HepG2 (cell line): ENCODE measurements at regions not wholly inside any gene's neighbourhood (a gene's known extent, or its start where the extent isn't known, plus 50 kb on each side); places are given as distances from the start of the nearest gene placed in this dataset.

Experiments
- ATAC-seq: fragments of 200-7000 bp; cut with Tn5 transposase; 3 replicates; pipeline ENCODE4 v1.9.1; 2020; ENCODE audit warnings: mild to moderate bottlenecking, moderate library complexity
- BruUV-seq: library from RNA; stranded (reverse); fragments of 400-500 nt; replicated peaks from 2 replicates; lab custom pipeline; 2021; lab: Mats Ljungman, UMichigan
- CTCF ChIA-PET: fragments of 300-600 bp; formaldehyde crosslinking; extraction: SDS; loops from one replicate; lab custom pipeline; 2021; ENCODE audit warnings: low total read pairs, inconsistent platforms, low intra/inter-chr PET ratio; lab: Yijun Ruan, JAX
- POLR2A ChIA-PET: fragments of 350-600 bp; sonication (Branson Sonifier 250); formaldehyde crosslinking; loops from one replicate; lab custom pipeline; 2020; ENCODE audit warnings: antibody characterized with exemption, inconsistent platforms; lab: Yijun Ruan, JAX
- DNase-seq: peaks from one replicate; pipeline ENCODE4 v3.0.0-alpha.2; 2015; ENCODE audit warnings: low spot score
- FAIRE-seq: peaks from 3 replicates; lab custom pipeline; 2011; peaks lifted over from hg19 to GRCh38; lab: Jason Lieb, UNC
- H2AFZ ChIP-seq: one replicate; pipeline ENCODE4 v1.6.1; 2011; ENCODE audit warnings: low read length, inconsistent platforms
- H3K27ac ChIP-seq: fragments of 300-600 bp; 3 replicates; pipeline ENCODE4 v1.8.0; 2011; ENCODE audit warnings: mixed run types, mild to moderate bottlenecking, mixed read lengths, low read length, inconsistent platforms; ENCODE audit not compliant: insufficient read depth; ENCODE audit errors: extremely low read length
- H3K27me3 ChIP-seq, 2 experiments: fragments of 200-600 bp in 1 of 2; 2 replicates in 1 of 2; 3 replicates in 1 of 2; pipeline versions ENCODE4 v1.6.0 to v1.8.0; 2011; ENCODE audit warnings: low read length in 2 of 2, mild to moderate bottlenecking in 2 of 2, moderate library complexity in 2 of 2, inconsistent platforms in 1 of 2; ENCODE audit not compliant: insufficient read depth in 2 of 2, control insufficient read depth in 1 of 2
- H3K36me3 ChIP-seq, 2 experiments: fragments of 200-600 bp in 1 of 2; replicated peaks in 1 of 2; 2 replicates in 1 of 2; 3 replicates in 1 of 2; pipeline versions ENCODE4 v1.5.1 to v1.8.0; 2011; ENCODE audit warnings: low read length in 2 of 2, inconsistent platforms in 1 of 2; ENCODE audit not compliant: insufficient read depth in 2 of 2, control insufficient read depth in 1 of 2
- H3K4me1 ChIP-seq: 2 replicates; pipeline ENCODE4 v1.5.1; 2012; ENCODE audit warnings: low read length, inconsistent platforms; ENCODE audit not compliant: insufficient read depth
- H3K4me2 ChIP-seq: 2 replicates; pipeline ENCODE4 v1.6.0; 2011; ENCODE audit warnings: low read depth, low read length, inconsistent platforms
- H3K4me3 ChIP-seq, 3 experiments: fragments of 200-600 bp in 1 of 3; sonication (generic), shearing (Covaris generic) in 1 of 3; replicated peaks in 1 of 3; 2 replicates each; pipeline ENCODE4 v1.5.1; 2011 to 2016; ENCODE audit warnings: low read length in 3 of 3, inconsistent platforms in 2 of 3, low read depth in 2 of 3, mild to moderate bottlenecking in 2 of 3, control low read depth in 1 of 3, mixed read lengths in 1 of 3; ENCODE audit not compliant: insufficient read depth in 1 of 3
- H3K79me2 ChIP-seq: one replicate; pipeline ENCODE4 v1.6.1; 2011; ENCODE audit warnings: low read length, inconsistent platforms; ENCODE audit not compliant: insufficient read depth
- H3K9ac ChIP-seq: 2 replicates; pipeline ENCODE4 v1.6.0; 2011; ENCODE audit warnings: mild to moderate bottlenecking, low read depth, low read length, inconsistent platforms; ENCODE audit not compliant: insufficient read depth
- H3K9me3 ChIP-seq: 2 replicates; pipeline ENCODE4 v1.5.1; 2012; ENCODE audit warnings: mild to moderate bottlenecking, low read length
- H4K20me1 ChIP-seq: 2 replicates; pipeline ENCODE4 v1.6.0; 2011; ENCODE audit warnings: inconsistent platforms, mild to moderate bottlenecking, low read length, moderate library complexity; ENCODE audit not compliant: insufficient read depth
- AKAP8 ChIP-seq: sonication (generic); formaldehyde crosslinking; IDR thresholded peaks from 2 replicates; pipeline ENCODE4 v1.5.1; 2020; ENCODE audit warnings: mild to moderate bottlenecking, missing genetic modification reagents
- CBX5 ChIP-seq: sonication (generic); formaldehyde crosslinking; IDR thresholded peaks from 2 replicates; pipeline ENCODE4 v1.4.0; 2020; ENCODE audit warnings: missing genetic modification reagents, borderline replicate concordance
- DMAP1 ChIP-seq: IDR thresholded peaks from 2 replicates; pipeline ENCODE4 v1.6.1; 2016
- REXO4 ChIP-seq: sonication (generic); formaldehyde crosslinking; IDR thresholded peaks from 2 replicates; pipeline ENCODE4 v1.8.0; 2022; ENCODE audit warnings: missing genetic modification reagents, mild to moderate bottlenecking, borderline replicate concordance
- SIN3A ChIP-seq: IDR thresholded peaks from 2 replicates; pipeline ENCODE4 v1.6.1; 2011; ENCODE audit warnings: low read depth, mild to moderate bottlenecking, control low read depth, low read length, borderline replicate concordance
- TCF7 ChIP-seq: sonication (generic); IDR thresholded peaks from 2 replicates; pipeline ENCODE4 v1.6.1; 2016; ENCODE audit warnings: antibody characterized with exemption, low read depth
- ZBTB26 ChIP-seq: IDR thresholded peaks from 2 replicates; pipeline ENCODE4 v1.6.1; 2016; ENCODE audit warnings: missing compliant biosample characterization, missing genetic modification reagents, borderline replicate concordance
- ZNF329 ChIP-seq: sonication (generic); formaldehyde crosslinking; IDR thresholded peaks from 2 replicates; pipeline ENCODE4 v1.9.0; 2021; ENCODE audit warnings: low read depth, mild to moderate bottlenecking, missing genetic modification reagents
- ZNF598 ChIP-seq: sonication (generic); formaldehyde crosslinking; IDR thresholded peaks from 2 replicates; pipeline ENCODE4 v1.5.1; 2020; ENCODE audit warnings: mild to moderate bottlenecking, missing genetic modification reagents, borderline replicate concordance
- ZNF839 ChIP-seq: sonication (generic); formaldehyde crosslinking; IDR thresholded peaks from 2 replicates; pipeline ENCODE4 v1.4.0; 2020; ENCODE audit warnings: missing genetic modification reagents, mild to moderate bottlenecking, borderline replicate concordance
- ZUFSP ChIP-seq: sonication (generic); formaldehyde crosslinking; IDR thresholded peaks from 2 replicates; pipeline ENCODE4 v1.9.0; 2021; ENCODE audit warnings: missing genetic modification reagents, mild to moderate bottlenecking, borderline replicate concordance
- WGBS: methylation state at CpG from one replicate; pipeline ENCODE4 v1.1.6; 2017; ENCODE audit warnings: low lambda C conversion rate; 5-methylcytosine and 5-hydroxymethylcytosine counted together
- in situ Hi-C: cut with HindIII; loops from 2 replicates; pipeline ENCODE4 v1.10.0; 2017; ENCODE audit warnings: low pct_unique_long_range_greater_than_20kb; ENCODE audit not compliant: extremely low pct_ligation_motif_present
- intact Hi-C: fragments of 100-400 bp; cut with micrococcal nuclease; formaldehyde crosslinking; loops from one replicate; pipeline ENCODE4 v1.10.0; 2022; ENCODE audit not compliant: unreplicated experiment
- TF ChIP-seq, protein P1 (sequence below): sonication (generic); formaldehyde crosslinking; IDR thresholded peaks from 2 replicates; pipeline ENCODE4 v1.5.1; 2020; ENCODE audit warnings: missing genetic modification reagents, mild to moderate bottlenecking, borderline replicate concordance
- TF ChIP-seq, protein P2 (sequence below): sonication (generic); formaldehyde crosslinking; IDR thresholded peaks from 2 replicates; pipeline ENCODE4 v1.5.1; 2020; ENCODE audit warnings: mild to moderate bottlenecking, missing genetic modification reagents

GRCh38 chr6:1227935-1228753 lies 83.8 kb upstream of the FOXQ1 start:
- BruUV-seq: TSS peak; percentile 75
- Histone ChIP-seq H3K4me2 (peak overlapping the region; percentile 94), H3K9me3 (no peaks in the 10 kb centered on the region), H3K9ac (peak overlapping the region; percentile 83), H3K4me3 (peak overlapping the region; percentile 54 to 68 (median 59)), H3K27me3 (no peaks in the 10 kb centered on the region; a peak in 1 of 5 replicates), H3K36me3 (peaks cover 2 to 4% of the 10 kb centered on the region in 2 experiments; a peak in 2 of 5 replicates), H4K20me1 (no peaks in the 10 kb centered on the region), H3K27ac (peak overlapping the region; percentile 96), H2AFZ (peak overlapping the region; percentile 19), H3K79me2 (peaks cover 44% of the 10 kb centered on the region), H3K4me1 (peaks cover 97% of the 10 kb centered on the region)
- ChIA-PET CTCF (interaction anchor here (1.1 kb wide), 1 partner anchor 86 kb away, joined by 3 read pairs; no protein-coding TSS in a partner anchor), POLR2A (interaction anchor here (0.7 to 10.5 kb wide), 27 partner anchors 12 to 327 kb away, joined by 3 to 431 read pairs (median 7); partner anchors contain the start of gene FOXQ1)
- in situ Hi-C loops: loop anchor here (5.0 kb wide), 1 partner anchor 34 kb away; no protein-coding TSS in a partner anchor
- WGBS: 1% methylated on average over 16 of the region's 16 CpGs
- peak; percentile 99 for DNase-seq
- ATAC-seq: peak; percentile 89
- intact Hi-C loops: loop anchor here (1.0 kb wide), 6 partner anchors 23 to 173 kb away; no protein-coding TSS in a partner anchor
- FAIRE-seq: peak; percentile 95
- TF ChIP-seq REXO4 (no peak), SIN3A (peak; percentile 71), ZNF329 (no peak), DMAP1 (CRISPR knock-in tag) (peak; percentile 58; the same call in 1 of the 2 replicates), CBX5 (peak; percentile 97), ZNF598 (0 out of 2 replicates have a peak, but pooled peaks have one; percentile 39), ZNF839 (peak; percentile 77; the same call in 1 of the 2 replicates), AKAP8 (peak; percentile 89), TCF7 (peak; percentile 97), ZBTB26 (CRISPR knock-in tag) (peak; percentile 98), ZUFSP (CRISPR knock-in tag) (no peak)
- TF ChIP-seq, protein P1, sequence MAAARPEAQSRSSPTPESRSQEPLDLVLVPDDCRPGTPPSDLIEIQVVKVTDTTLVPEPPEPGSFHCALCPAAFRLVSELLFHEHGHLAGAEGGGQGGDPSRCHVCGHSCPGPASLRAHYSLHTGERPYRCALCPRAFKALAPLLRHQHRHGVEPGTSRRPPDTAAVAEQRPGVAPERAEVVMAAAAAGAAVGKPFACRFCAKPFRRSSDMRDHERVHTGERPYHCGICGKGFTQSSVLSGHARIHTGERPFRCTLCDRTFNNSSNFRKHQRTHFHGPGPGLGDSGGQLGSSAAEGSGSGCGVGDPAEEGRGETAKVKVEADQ (CRISPR knock-in tag): no peak
- TF ChIP-seq, protein P2, sequence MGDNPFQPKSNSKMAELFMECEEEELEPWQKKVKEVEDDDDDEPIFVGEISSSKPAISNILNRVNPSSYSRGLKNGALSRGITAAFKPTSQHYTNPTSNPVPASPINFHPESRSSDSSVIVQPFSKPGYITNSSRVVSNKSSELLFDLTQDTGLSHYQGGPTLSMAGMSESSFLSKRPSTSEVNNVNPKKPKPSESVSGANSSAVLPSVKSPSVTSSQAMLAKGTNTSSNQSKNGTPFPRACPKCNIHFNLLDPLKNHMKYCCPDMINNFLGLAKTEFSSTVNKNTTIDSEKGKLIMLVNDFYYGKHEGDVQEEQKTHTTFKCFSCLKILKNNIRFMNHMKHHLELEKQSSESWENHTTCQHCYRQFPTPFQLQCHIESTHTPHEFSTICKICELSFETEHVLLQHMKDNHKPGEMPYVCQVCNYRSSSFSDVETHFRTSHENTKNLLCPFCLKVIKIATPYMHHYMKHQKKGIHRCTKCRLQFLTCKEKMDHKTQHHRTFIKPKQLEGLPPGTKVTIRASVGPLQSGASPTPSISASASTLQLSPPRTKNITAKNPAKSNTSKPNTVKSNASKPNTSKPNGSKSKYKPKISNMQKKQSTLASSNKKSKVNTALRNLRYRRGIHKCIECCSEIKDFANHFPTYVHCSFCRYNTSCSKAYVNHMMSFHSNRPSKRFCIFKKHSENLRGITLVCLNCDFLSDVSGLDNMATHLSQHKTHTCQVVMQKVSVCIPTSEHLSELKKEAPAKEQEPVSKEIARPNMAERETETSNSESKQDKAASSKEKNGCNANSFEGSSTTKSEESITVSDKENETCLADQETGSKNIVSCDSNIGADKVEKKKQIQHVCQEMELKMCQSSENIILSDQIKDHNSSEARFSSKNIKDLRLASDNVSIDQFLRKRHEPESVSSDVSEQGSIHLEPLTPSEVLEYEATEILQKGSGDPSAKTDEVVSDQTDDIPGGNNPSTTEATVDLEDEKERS (CRISPR knock-in tag): no peak; the same call in none of the 2 replicates
